ENCODE measurements at regions not wholly inside any gene's neighbourhood (a gene's known extent, or its start where the extent isn't known, plus 50 kb on each side); places are given as distances from the start of the nearest gene placed in this dataset.

- Histone ChIP-seq H3K9me1 (ENCODE audit: insufficient read depth, low read length) (no peaks in the 10 kb centered on the region), H4K8ac (ENCODE audit: low read depth in 2 of 2, low read length in 2 of 2) (no peak overlapping the region), H3K4me2 (ENCODE audit: low read depth, low read length) (no peak overlapping the region), H3K56ac (ENCODE audit: extremely low read depth, insufficient read depth, low read length) (no peak overlapping the region), H3K79me1 (ENCODE audit: low read depth in 1 of 2, low read length in 2 of 2) (no peaks in the 10 kb centered on the region), H3K9ac (ENCODE audit: low read depth, low read length) (no peak overlapping the region), H3K23ac (ENCODE audit: low read depth, low read length) (no peak overlapping the region), H3K14ac (replicated peaks; ENCODE audit: low read depth, low read length) (no peak overlapping the region), H2AK5ac (ENCODE audit: low read depth, low read length) (no peak overlapping the region), H2BK20ac (ENCODE audit: low read depth, low read length) (no peak overlapping the region), H2AFZ (replicated peaks; ENCODE audit: low read length, poor library complexity) (no peak overlapping the region), H3K4me3 (ENCODE audit: insufficient read depth, low read depth, low read length) (no peak overlapping the region), H3K18ac (ENCODE audit: low read depth, low read length) (no peak overlapping the region), H3K4ac (ENCODE audit: low read depth, low read length) (no peak overlapping the region), H2BK120ac (ENCODE audit: low read depth, low read length) (no peak overlapping the region), H4K5ac (ENCODE audit: low read depth, low read length) (no peak overlapping the region), H2BK15ac (ENCODE audit: low read depth, low read length) (no peak overlapping the region), H4K91ac (ENCODE audit: insufficient read depth, low read depth, low read length) (no peak overlapping the region), H3K27ac (ENCODE audit: insufficient read depth, low read length) (no peak overlapping the region), H2BK5ac (ENCODE audit: low read depth, low read length, poor library complexity, severe bottlenecking) (no peak overlapping the region), H3K27me3 (ENCODE audit: control insufficient read depth, insufficient read depth, low read length) (no peaks in the 10 kb centered on the region), H3K36me3 (ENCODE audit: control insufficient read depth, insufficient read depth, low read length) (no peaks in the 10 kb centered on the region), H3K9me3 (ENCODE audit: control insufficient read depth, insufficient read depth, low read length) (no peaks in the 10 kb centered on the region), H3K4me1 (ENCODE audit: control insufficient read depth, insufficient read depth, low read length) (no peaks in the 10 kb centered on the region), H2AK9ac (replicated peaks; ENCODE audit: low read depth, low read length, poor library complexity) (no peak overlapping the region), H4K20me1 (ENCODE audit: insufficient read depth, low read length) (no peaks in the 10 kb centered on the region)
- dilution Hi-C loops (cut with HindIII; ENCODE audit: low sequenced_read_pairs, unreplicated experiment) (no loop called here), intact Hi-C loops (cut with micrococcal nuclease) (no loop called here), in situ Hi-C loops (cut with MboI; ENCODE audit: low sequenced_read_pairs) (no loop called here)
- CTCF ChIA-PET = no interaction called here
- BruUV-seq (replicated peaks) = no TSS peak
- POLR2A ChIA-PET (ENCODE audit: unreplicated experiment) = no interaction called here
- no CpG with 5 or more reads among the region's 1 CpG for WGBS, 2 experiments (ENCODE audit: extremely low coverage in 2 of 2, insufficient read length in 1 of 2)
- ATAC-seq (ENCODE audit: low read depth) (no peak), DNase-seq (no peak)
- TF ChIP-seq ELK1 (IDR thresholded peaks at IDR 0.05; ENCODE audit: borderline replicate concordance, low read depth, low read length) = no peak
- no peak for TF ChIP-seq POLR2A (IDR thresholded peaks at IDR 0.05; ENCODE audit: low read depth, low read length)
- TF ChIP-seq MAZ (IDR thresholded peaks at IDR 0.05; ENCODE audit: borderline replicate concordance, low read depth, low read length) = no peak
- TF ChIP-seq MXI1 (IDR thresholded peaks at IDR 0.05; ENCODE audit: borderline replicate concordance, low read depth, low read length) = no peak
- TF ChIP-seq RCOR1 (IDR thresholded peaks at IDR 0.05; ENCODE audit: insufficient replicate concordance, low read length) = no peak
- no peak for TF ChIP-seq RAD21 (IDR thresholded peaks at IDR 0.05; ENCODE audit: low read length)
These were observed 144.1 kb upstream of the MIR17HG start for GRCh38 chr13:91203430-91203829.

Measured in IMR-90 (cell line).